ENCODE measurements at regions not wholly inside any gene's neighbourhood (a gene's known extent, or its start where the extent isn't known, plus 50 kb on each side); places are given as distances from the start of the nearest gene placed in this dataset.

- DNase-seq (no peak), ATAC-seq (no peak)
- Histone ChIP-seq H3K36me3 (ENCODE audit: low read depth) (no peaks in the 10 kb centered on the region), H3K4me3 (no peak overlapping the region), H3K4me1 (ENCODE audit: low read depth) (no peaks in the 10 kb centered on the region), H3K9me3 (no peaks in the 10 kb centered on the region)
- TF ChIP-seq, protein P1, sequence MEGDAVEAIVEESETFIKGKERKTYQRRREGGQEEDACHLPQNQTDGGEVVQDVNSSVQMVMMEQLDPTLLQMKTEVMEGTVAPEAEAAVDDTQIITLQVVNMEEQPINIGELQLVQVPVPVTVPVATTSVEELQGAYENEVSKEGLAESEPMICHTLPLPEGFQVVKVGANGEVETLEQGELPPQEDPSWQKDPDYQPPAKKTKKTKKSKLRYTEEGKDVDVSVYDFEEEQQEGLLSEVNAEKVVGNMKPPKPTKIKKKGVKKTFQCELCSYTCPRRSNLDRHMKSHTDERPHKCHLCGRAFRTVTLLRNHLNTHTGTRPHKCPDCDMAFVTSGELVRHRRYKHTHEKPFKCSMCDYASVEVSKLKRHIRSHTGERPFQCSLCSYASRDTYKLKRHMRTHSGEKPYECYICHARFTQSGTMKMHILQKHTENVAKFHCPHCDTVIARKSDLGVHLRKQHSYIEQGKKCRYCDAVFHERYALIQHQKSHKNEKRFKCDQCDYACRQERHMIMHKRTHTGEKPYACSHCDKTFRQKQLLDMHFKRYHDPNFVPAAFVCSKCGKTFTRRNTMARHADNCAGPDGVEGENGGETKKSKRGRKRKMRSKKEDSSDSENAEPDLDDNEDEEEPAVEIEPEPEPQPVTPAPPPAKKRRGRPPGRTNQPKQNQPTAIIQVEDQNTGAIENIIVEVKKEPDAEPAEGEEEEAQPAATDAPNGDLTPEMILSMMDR (IDR thresholded peaks at IDR 0.05), result no peak
- intact Hi-C loops (cut with DNase I, micrococcal nuclease), result no loop called here
These were observed 115.6 kb upstream of the ADAMTS5 start for GRCh38 chr21:27082431-27083010.

DNA sequence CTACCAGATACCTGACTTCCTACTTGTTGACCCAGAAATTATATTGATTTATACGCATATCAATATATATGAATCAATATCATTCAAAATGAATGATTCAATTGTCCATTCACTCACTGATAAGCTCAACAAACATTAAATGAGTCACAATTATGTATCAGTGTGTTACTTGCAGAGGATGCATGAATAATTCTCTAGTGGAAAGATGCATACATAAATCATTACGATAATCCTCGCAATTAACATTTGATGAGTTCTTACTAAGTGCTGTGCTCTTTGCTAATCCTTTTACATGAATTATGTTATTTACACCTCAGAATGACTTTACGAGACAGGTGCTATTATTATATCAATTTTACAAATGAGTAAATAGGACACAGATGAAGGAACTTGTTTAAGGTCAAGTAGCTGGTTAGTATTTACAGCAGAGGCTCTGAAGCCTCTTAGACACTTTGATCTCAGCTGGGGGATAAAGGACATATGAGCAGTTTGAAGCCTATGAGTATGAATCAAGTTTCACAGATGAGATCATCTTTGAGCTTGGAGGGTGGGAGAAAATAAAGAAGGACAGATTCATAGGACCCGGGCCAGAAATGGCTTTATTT is 112.8 kb upstream of the ADAMTS5 start:
- Histone ChIP-seq H3K4me1 (ENCODE audit: low read depth) (no peaks in the 10 kb centered on the region), H3K9me3 (no peaks in the 10 kb centered on the region), H3K36me3 (ENCODE audit: low read depth) (no peaks in the 10 kb centered on the region), H3K4me3 (no peak overlapping the region)
- DNase-seq, result no peak
- intact Hi-C loops (cut with DNase I, micrococcal nuclease), result no loop called here
- ATAC-seq, result no peak
- TF ChIP-seq, protein P1 (IDR thresholded peaks at IDR 0.05), result no peak

DNA sequence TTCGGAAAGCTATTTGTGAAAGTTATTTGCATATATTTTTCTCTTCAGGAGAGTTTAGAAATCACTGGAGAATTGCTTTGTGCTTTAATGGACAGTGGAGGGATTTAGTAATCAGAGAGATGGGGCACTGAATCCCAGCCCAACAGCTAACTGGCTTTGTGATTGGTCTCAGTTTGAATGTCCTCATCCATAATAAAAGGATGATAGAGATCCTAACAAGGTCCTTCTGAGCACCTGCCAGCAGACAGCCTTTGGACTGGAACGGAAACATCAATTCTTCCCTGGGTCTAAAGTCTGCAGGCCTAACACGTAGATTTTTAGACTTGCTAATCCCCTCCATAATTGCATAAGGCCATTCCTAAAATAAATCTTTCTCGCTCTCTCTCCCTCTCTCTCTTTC is 112.0 kb upstream of the ADAMTS5 start:
- H3K9me3 ChIP-seq, result no peaks in the 10 kb centered on the region
- ATAC-seq (no peak), DNase-seq (no peak)
- TF ChIP-seq, protein P1 (IDR thresholded peaks at IDR 0.05), result no peak
- no peaks in the 10 kb centered on the region for H3K36me3 ChIP-seq (ENCODE audit: low read depth)
- no peak overlapping the region for H3K4me3 ChIP-seq
- intact Hi-C loops (cut with DNase I, micrococcal nuclease), result no loop called here
- no peaks in the 10 kb centered on the region for H3K4me1 ChIP-seq (ENCODE audit: low read depth)

DNA sequence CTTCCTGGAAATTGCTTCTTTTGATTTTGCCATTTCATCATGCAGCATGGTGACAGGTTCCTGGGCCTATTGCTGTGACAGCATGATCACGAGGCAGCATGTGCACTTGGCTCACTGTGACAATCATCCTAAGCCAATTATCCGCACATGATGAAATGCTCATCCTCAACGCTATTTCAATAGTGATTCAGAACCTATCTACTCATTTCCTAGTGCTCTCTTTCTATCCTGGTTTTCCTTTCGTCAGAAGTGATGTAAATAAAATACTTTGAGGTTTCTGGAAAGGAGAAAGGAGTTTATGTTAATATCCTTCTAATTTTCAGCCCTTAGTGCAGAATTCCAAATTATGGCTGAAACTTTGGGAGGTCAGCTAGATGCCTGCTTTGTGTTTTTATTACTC is 110.6 kb upstream of the ADAMTS5 start:
- intact Hi-C loops (cut with DNase I, micrococcal nuclease), result no loop called here
- no peaks in the 10 kb centered on the region for H3K4me1 ChIP-seq (ENCODE audit: low read depth)
- no peaks in the 10 kb centered on the region for H3K36me3 ChIP-seq (ENCODE audit: low read depth)
- DNase-seq (no peak), ATAC-seq (no peak)
- H3K9me3 ChIP-seq, result no peaks in the 10 kb centered on the region
- H3K4me3 ChIP-seq, result no peak overlapping the region
- TF ChIP-seq, protein P1 (IDR thresholded peaks at IDR 0.05), result no peak

DNA sequence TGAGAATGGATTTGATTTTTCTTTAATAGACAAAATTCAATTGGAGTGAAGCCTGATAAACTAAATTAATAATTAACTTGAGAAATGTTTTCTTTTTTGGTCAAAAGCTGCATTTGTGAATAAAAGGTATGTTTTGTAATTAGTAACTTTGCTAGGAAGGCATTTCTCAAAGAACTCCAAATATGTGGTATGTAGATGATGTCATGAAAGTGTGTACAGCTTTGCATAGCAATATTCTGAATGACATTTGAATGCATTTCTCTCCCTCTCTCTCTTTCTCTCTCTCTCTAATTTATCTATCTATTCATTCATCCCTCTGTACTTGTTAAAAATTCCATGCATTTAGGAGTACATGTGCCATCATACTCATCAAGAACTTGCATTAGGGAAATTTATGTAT is 109.1 kb upstream of the ADAMTS5 start:
- no peaks in the 10 kb centered on the region for H3K36me3 ChIP-seq (ENCODE audit: low read depth)
- DNase-seq, result no peak
- H3K4me3 ChIP-seq, result no peak overlapping the region
- no peaks in the 10 kb centered on the region for H3K9me3 ChIP-seq
- no peak for ATAC-seq
- H3K4me1 ChIP-seq (ENCODE audit: low read depth), result no peaks in the 10 kb centered on the region
- intact Hi-C loops (cut with DNase I, micrococcal nuclease), result no loop called here
- TF ChIP-seq, protein P1 (IDR thresholded peaks at IDR 0.05), result no peak
